Endothelial cell of umbilical vein (primary cell): ENCODE measurements at regions not wholly inside any gene's neighbourhood (a gene's known extent, or its start where the extent isn't known, plus 50 kb on each side); places are given as distances from the start of the nearest gene placed in this dataset.

ENCODE experiments used
- EZH2 ChIP-seq: IDR thresholded peaks from 2 replicates; pipeline ENCODE4 v1.6.1; 2012; ENCODE audit warnings: borderline replicate concordance, low read depth, mild to moderate bottlenecking, moderate library complexity, low read length, inconsistent platforms; ENCODE audit not compliant: severe bottlenecking
- FOS ChIP-seq: IDR thresholded peaks from 2 replicates; pipeline ENCODE4 v1.6.1; 2011; ENCODE audit warnings: mild to moderate bottlenecking, low read length, moderate library complexity, borderline replicate concordance; ENCODE audit not compliant: insufficient read depth
- JUN ChIP-seq: IDR thresholded peaks from 2 replicates; pipeline ENCODE4 v1.6.1; 2011; ENCODE audit warnings: borderline replicate concordance, low read depth; ENCODE audit not compliant: insufficient read length, insufficient read depth
- MAX ChIP-seq: IDR thresholded peaks from 2 replicates; pipeline ENCODE4 v1.6.1; 2011; ENCODE audit not compliant: insufficient read depth, insufficient read length
- MYC ChIP-seq: IDR thresholded peaks from one replicate; pipeline ENCODE4 v1.6.1; 2011; ENCODE audit warnings: mild to moderate bottlenecking, low read depth, low read length
- POLR2A ChIP-seq: IDR thresholded peaks from 2 replicates; pipeline ENCODE4 v1.6.1; 2012; ENCODE audit warnings: low read depth, mild to moderate bottlenecking, control low read depth, low read length
- POLR2AphosphoS5 ChIP-seq: IDR thresholded peaks from 2 replicates; pipeline ENCODE4 v1.6.1; 2012; ENCODE audit warnings: low read depth, mild to moderate bottlenecking, control low read depth, low read length, moderate library complexity; ENCODE audit not compliant: insufficient read depth
- TF ChIP-seq, protein P1 (sequence below), 2 donors: IDR thresholded peaks; 1 replicate in 1 of 2; 2 replicates in 1 of 2; pipeline ENCODE4 v1.5.1; 2011; ENCODE audit warnings: low read length in 2 of 2, mild to moderate bottlenecking in 2 of 2, moderate library complexity in 2 of 2, control low read depth in 1 of 2, inconsistent platforms in 1 of 2, low read depth in 1 of 2; ENCODE audit not compliant: insufficient read depth in 1 of 2; ENCODE audit errors: extremely low read depth in 1 of 2

DNA sequence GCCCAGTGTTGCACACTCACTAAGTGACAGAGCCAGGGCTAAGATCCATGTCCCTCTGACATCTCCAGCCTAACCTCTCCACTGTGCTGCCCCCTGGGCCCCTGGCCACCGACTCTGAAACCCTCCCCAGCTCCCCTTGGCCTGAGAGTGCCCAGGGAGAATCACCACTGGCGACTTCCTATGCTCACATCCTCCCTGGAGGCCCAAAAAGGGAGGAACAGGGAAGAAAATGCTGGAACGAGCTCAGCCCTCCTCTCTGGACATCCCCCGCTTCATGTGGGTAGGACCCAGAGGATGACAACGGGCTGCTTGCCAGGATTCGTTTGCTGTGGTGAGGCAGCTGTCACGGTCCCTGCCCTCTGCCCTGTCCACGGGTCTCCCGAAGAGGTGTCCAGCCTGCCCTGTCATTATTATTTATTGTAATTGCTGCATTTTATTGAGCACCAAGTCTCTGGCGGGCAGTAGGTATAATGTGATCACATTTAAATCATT lies 153.5 kb upstream of the RPL38 start:
- TF ChIP-seq, protein P1, sequence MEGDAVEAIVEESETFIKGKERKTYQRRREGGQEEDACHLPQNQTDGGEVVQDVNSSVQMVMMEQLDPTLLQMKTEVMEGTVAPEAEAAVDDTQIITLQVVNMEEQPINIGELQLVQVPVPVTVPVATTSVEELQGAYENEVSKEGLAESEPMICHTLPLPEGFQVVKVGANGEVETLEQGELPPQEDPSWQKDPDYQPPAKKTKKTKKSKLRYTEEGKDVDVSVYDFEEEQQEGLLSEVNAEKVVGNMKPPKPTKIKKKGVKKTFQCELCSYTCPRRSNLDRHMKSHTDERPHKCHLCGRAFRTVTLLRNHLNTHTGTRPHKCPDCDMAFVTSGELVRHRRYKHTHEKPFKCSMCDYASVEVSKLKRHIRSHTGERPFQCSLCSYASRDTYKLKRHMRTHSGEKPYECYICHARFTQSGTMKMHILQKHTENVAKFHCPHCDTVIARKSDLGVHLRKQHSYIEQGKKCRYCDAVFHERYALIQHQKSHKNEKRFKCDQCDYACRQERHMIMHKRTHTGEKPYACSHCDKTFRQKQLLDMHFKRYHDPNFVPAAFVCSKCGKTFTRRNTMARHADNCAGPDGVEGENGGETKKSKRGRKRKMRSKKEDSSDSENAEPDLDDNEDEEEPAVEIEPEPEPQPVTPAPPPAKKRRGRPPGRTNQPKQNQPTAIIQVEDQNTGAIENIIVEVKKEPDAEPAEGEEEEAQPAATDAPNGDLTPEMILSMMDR (IDR thresholded peaks at IDR 0.05; ENCODE audit: extremely low read depth in 1 of 2, insufficient read depth in 1 of 2, low read depth in 1 of 2, low read length in 2 of 2): no peak
- TF ChIP-seq EZH2 (no peak), POLR2AphosphoS5 (no peak), POLR2A (no peak), FOS (no peak), JUN (no peak), MAX (no peak), MYC (no peak)
